NCI-H2196 (cell line): ENCODE measurements at regions not wholly inside any gene's neighbourhood (a gene's known extent, or its start where the extent isn't known, plus 50 kb on each side); places are given as distances from the start of the nearest gene placed in this dataset.

ENCODE experiments used
- DNase-seq: peaks from one replicate; lab custom pipeline; 2025; ENCODE audit not compliant: unreplicated experiment; lab: John Stamatoyannopoulos, UW

GRCh38 chr4:63526251-63526650 is 883.0 kb downstream of the TECRL start:
- DNase-seq = no peak

- no peak for DNase-seq
These were observed 884.5 kb downstream of the TECRL start for GRCh38 chr4:63524764-63525163.

GRCh38 chr4:63505714-63506460 is 903.4 kb downstream of the TECRL start:
- no peak for DNase-seq

GRCh38 chr4:63493265-63493664 is 916.0 kb downstream of the TECRL start:
- no peak for DNase-seq

GRCh38 chr4:63492515-63492914 is 916.7 kb downstream of the TECRL start:
- DNase-seq = no peak

DNA sequence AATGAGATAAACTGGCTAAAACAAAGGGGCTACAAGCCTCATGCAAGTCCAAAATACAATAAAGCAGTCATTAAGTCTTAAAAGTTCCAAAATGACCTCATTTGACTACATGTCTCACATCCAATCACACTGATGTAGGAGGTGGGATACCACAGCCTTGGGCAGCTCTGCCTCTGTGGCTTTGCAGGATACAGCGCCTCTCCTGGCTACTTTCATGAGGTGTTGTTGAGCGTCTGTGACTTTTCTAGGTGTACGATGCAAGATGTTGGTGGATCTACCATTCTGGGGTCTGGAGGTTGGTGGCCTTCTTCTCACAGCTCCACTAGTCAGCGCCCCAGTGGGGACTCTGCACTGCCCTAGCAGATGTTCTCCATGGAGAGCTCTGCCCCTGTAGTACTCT is 944.9 kb downstream of the TECRL start:
- DNase-seq = no peak

- no peak for DNase-seq
These were observed 949.2 kb downstream of the TECRL start for GRCh38 chr4:63460075-63460474.

GRCh38 chr4:63459329-63459728 is 949.9 kb downstream of the TECRL start:
- no peak for DNase-seq

GRCh38 chr4:63458010-63458409 is 951.2 kb downstream of the TECRL start:
- no peak for DNase-seq

GRCh38 chr4:63440236-63440635 is 969.0 kb downstream of the TECRL start:
- no peak for DNase-seq

DNA sequence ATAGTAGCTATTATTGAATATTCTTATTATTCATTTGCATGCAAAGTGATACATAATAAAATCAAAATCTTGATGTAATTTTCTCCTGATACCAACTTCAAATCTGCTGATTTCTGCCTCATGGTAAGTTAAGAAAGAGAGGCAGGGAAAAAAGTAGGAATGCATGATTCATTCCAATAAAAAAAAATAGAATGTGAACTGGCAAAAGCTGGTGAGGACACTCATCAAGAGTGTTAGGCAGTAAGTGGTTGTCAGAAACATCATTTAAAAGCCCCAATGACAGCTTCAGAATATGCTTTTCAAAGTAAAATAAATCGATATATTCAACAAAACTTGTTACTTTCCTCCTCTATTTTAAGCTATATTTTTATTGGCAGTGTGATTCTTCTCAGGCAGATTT is 979.1 kb downstream of the TECRL start:
- no peak for DNase-seq

- no peak for DNase-seq
These were observed 1013.0 kb downstream of the TECRL start for GRCh38 chr4:63396269-63396668.

DNA sequence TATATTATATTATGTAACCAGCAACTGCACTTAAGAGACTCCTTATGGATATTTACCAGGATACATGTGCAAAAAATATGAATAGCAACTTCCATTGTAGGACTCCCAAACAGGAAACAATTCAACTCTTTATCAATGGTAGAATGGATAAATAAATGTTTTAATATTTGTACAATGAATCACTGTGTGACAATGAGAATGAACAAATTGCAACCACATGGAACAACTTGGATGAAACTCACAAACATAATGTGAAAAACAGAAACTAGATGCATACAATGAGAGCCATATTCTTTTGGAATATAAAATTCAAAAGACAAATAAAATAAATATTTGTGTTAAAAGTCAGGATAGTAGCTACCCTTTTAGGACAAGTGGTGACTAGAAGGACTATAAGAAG is 1015.7 kb downstream of the TECRL start:
- DNase-seq = no peak

DNA sequence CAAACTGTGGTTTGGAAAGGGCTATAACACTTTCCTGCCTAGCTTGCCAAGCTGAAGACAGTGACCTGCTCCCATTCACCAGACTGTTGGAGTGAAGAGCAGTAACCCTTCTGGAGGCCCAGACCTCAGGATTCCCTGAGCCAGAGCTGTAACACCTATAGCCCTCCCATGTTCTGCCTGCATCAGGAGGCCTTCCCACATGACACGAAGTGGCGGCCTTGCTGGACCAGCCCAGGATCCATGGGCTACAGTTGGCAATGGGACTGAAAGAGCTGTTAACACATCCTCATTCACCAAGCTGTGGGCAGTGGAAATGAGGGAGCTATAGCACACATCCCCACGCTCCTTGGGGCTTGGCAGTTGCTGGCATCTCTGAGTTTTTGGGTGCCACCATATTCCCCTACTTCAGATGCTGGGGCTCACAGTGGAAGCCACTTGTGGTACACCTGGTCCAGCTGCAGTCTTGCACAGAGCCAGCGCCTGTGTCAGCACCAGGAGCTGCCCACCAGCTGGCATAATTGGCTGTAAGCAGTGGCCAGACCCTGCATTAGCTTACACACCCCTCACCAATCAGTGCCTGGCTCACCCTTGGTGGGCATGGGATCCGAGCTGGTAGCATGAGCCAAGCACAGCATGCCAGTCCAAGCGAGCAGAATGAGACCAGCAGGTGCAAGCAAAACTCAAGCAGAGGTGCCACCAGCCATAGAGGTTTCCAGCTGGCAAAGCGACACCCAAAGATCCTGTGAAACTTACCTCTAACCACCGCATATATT is 1029.3 kb downstream of the TECRL start:
- DNase-seq = no peak

GRCh38 chr4:63371001-63371400 is 1038.2 kb downstream of the TECRL start:
- DNase-seq = no peak

DNA sequence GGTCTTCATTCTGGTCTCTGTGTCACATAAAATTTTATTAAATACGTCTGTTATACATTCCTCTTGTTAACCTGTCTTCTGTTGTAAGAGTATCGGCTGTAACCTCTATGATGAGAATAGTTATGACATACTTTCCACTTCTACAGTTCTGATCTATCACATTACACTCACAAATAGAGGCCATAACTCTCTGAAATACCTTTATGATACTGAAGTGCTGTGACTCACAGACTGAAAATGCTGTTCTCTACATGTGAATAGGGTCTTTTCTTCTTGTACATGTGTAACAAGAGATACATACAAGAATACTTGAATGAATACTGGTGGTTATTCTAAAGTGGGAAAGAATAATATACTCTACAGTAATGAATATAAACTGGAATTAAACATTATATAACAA is 1047.6 kb downstream of the TECRL start:
- no peak for DNase-seq

GRCh38 chr4:63361066-63361465 is 1048.2 kb downstream of the TECRL start:
- DNase-seq = no peak

GRCh38 chr4:63349674-63350025 is 1059.6 kb downstream of the TECRL start:
- DNase-seq = no peak

- DNase-seq = no peak
These were observed 1060.2 kb downstream of the TECRL start for GRCh38 chr4:63348735-63349673.

GRCh38 chr4:63325140-63325539 is 1084.1 kb downstream of the TECRL start:
- DNase-seq = no peak

DNA sequence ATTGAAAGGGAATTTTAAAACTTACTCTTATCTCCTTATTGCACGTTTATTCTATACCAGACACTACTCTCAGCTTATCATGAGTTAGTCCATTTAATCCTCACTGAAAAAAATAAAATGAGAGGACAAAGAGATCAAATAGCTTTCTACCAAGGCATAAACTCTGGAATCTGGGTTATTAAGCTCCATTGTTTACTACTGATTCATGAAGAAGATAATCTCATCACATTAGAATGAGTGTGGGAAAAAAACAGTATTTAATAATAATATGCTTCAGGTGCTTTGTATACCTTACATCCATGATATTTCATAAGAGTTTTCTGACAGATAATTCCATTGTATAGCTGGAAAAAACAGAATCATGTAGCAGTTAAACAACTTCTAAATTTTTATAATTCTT is 1092.6 kb downstream of the TECRL start:
- DNase-seq = no peak

- no peak for DNase-seq
These were observed 1093.6 kb downstream of the TECRL start for GRCh38 chr4:63315651-63316050.
